ENCODE measurements at regions not wholly inside any gene's neighbourhood (a gene's known extent, or its start where the extent isn't known, plus 50 kb on each side); places are given as distances from the start of the nearest gene placed in this dataset.

DNA sequence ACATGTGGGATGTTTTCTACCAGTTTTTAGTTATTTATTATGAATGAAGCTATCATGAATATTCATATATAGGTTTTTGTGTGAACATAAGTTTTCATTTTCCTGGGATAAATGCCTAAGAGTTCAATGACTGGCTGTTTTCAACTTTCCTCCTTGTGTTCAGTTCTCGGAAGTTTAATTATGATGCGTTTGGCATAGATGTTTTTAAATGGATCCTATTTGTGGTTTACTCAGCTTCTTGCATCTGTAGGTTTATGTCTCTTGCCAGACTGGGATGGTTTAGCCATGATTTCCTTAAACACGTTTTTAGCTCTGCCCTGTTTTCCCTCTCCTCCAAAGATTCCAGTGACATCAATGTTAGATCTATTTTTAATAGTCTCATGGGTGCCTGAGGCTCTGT, 411.1 kb upstream of the CDH4 start:
- TF ChIP-seq CTCF (IDR thresholded peaks at IDR 0.05), result no peak
- Histone ChIP-seq H3K27ac (no peak overlapping the region), H3K4me3 (no peak overlapping the region), H3K36me3 (ENCODE audit: insufficient read depth in 1 of 2, low read depth in 1 of 2) (no peaks in the 10 kb centered on the region), H3K27me3 (ENCODE audit: insufficient read depth in 3 of 3, low read length in 2 of 3) (no peaks in the 10 kb centered on the region), H3K4me1 (no peaks in the 10 kb centered on the region), H3K9me3 (no peaks in the 10 kb centered on the region)
- WGBS, 3 donors, result 81 to 86% (median 83%) methylated on average over 3 of the region's 3 CpGs
- ATAC-seq (no peak), DNase-seq (no peak)
- intact Hi-C loops (cut with DNase I), result no loop called here

DNA sequence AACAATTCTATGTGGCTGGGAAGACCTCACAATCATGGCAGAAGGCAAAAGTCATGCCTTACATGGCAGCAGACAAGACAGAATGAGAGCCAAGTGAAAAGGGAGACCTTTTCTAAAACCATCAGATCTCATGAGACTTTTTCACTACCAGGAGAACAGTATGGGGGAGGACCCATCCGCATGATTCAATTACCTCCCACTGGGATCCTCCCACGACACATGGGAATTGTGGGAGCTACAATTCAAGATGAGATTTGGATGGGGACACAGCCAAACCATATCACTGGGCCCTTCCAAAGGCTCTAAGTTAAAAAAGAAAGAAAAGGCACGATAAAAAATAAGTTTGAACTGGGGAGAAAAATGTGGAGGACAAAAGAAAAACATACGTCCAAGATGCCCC, 406.9 kb upstream of the CDH4 start:
- no peaks in the 10 kb centered on the region for H3K36me3 ChIP-seq (ENCODE audit: insufficient read depth in 1 of 2, low read depth in 1 of 2)
- no peak overlapping the region for H3K27ac ChIP-seq
- 76 to 80% (median 79%) methylated on average over 4 of the region's 4 CpGs for WGBS, 3 donors
- no peaks in the 10 kb centered on the region for H3K9me3 ChIP-seq
- no peak for TF ChIP-seq CTCF (IDR thresholded peaks at IDR 0.05)
- no peak overlapping the region for H3K4me3 ChIP-seq
- no peaks in the 10 kb centered on the region for H3K27me3 ChIP-seq (ENCODE audit: insufficient read depth in 3 of 3, low read length in 2 of 3)
- DNase-seq (no peak), ATAC-seq (no peak)
- H3K4me1 ChIP-seq, result no peaks in the 10 kb centered on the region
- intact Hi-C loops (cut with DNase I), result no loop called here

GRCh38 chr20:60851826-60852704, 400.0 kb upstream of the CDH4 start:
- intact Hi-C loops (cut with DNase I), result no loop called here
- no peak for ATAC-seq
- WGBS, 3 donors, result 55 to 62% (median 57%) methylated on average over 9 of the region's 9 CpGs

GRCh38 chr20:60857708-60858107, 394.4 kb upstream of the CDH4 start:
- Histone ChIP-seq H3K27ac (no peak overlapping the region), H3K36me3 (ENCODE audit: insufficient read depth in 1 of 2, low read depth in 1 of 2) (no peaks in the 10 kb centered on the region), H3K4me1 (no peaks in the 10 kb centered on the region), H3K4me3 (no peak overlapping the region), H3K9me3 (peaks cover 6% of the 10 kb centered on the region), H3K27me3 (ENCODE audit: insufficient read depth in 3 of 3, low read length in 2 of 3) (peaks cover 0 to 5% (median 0%) of the 10 kb centered on the region in 3 donors)
- 64 to 71% (median 69%) methylated on average over 6 of the region's 6 CpGs for WGBS, 3 donors
- TF ChIP-seq CTCF (IDR thresholded peaks at IDR 0.05), result no peak
- ATAC-seq (no peak), DNase-seq (no peak)
- intact Hi-C loops (cut with DNase I), result no loop called here

More at GRCh38 chr20:60851826-60852704, 400.0 kb upstream of the CDH4 start:
- H3K4me3 ChIP-seq, result no peak overlapping the region
- no peak for DNase-seq
- no peak for TF ChIP-seq CTCF (IDR thresholded peaks at IDR 0.05)
- peaks cover 0 to 9% (median 0%) of the 10 kb centered on the region in 3 donors for H3K27me3 ChIP-seq (ENCODE audit: insufficient read depth in 3 of 3, low read length in 2 of 3)
- no peaks in the 10 kb centered on the region for H3K4me1 ChIP-seq
- peaks cover 6% of the 10 kb centered on the region for H3K9me3 ChIP-seq
- H3K36me3 ChIP-seq (ENCODE audit: insufficient read depth in 1 of 2, low read depth in 1 of 2), result no peaks in the 10 kb centered on the region
- H3K27ac ChIP-seq, result no peak overlapping the region
